ENCODE measurements at regions not wholly inside any gene's neighbourhood (a gene's known extent, or its start where the extent isn't known, plus 50 kb on each side); places are given as distances from the start of the nearest gene placed in this dataset.

DNA sequence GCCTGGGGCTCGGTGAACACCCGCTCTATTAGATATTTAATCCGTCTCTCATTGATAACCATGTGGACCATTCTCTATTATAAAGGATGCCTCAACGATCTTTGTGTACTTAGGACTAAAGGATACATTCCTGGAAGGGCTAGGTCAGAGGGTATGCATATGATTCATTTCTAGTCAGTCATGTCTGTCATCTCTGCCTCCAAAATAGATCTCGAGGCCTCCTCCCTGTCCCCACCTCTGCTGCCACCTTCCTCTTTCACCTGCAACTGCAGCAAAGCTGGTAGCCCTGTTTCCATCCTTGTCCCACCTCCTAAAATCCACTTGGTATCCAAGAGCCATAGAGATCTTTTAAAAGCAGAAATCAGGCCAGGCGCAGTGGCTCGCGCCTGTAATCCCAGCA is 121.5 kb downstream of the KATNIP start:
- intact Hi-C loops (cut with DNase I), result no loop called here
- no peak for DNase-seq

GRCh38 chr16:27676839-27677238 is 126.9 kb downstream of the KATNIP start:
- intact Hi-C loops (cut with DNase I), result no loop called here

GRCh38 chr16:27677263-27677662 is 127.3 kb downstream of the KATNIP start:
- no peak for DNase-seq
- intact Hi-C loops (cut with DNase I), result no loop called here

More at GRCh38 chr16:27676839-27677238, 126.9 kb downstream of the KATNIP start:
- DNase-seq, result no peak

GRCh38 chr16:27678955-27679354 is 129.0 kb downstream of the KATNIP start:
- intact Hi-C loops (cut with DNase I), result no loop called here
- no peak for DNase-seq

- intact Hi-C loops (cut with DNase I), result no loop called here
- DNase-seq, result no peak
Observed at GRCh38 chr16:27679899-27680298, 130.0 kb downstream of the KATNIP start.

- intact Hi-C loops (cut with DNase I), result no loop called here
- DNase-seq, result no peak
Observed at GRCh38 chr16:27681681-27682080, 131.7 kb downstream of the KATNIP start.

GRCh38 chr16:27684047-27684446 is 134.1 kb downstream of the KATNIP start:
- intact Hi-C loops (cut with DNase I), result no loop called here
- no peak for DNase-seq

DNA sequence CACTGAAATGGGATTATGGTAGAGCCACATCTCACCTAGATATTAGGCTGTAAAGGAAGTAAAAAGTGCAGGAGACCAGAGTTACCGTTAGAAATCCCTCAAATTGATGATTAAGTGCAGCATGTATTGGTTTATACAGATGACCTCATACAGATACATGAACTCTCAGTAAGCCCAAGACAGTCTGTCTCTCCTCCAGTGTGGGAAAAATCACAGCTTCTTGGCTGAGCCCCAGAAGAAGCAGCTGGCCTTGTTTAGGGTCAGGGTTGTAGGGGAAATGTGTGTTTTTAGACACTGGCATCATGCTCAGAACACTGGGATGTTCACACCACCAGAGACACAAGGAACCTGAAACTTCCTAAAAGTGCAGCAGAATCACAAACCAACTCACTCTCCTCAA is 135.9 kb downstream of the KATNIP start:
- DNase-seq, result no peak
- intact Hi-C loops (cut with DNase I), result no loop called here

DNA sequence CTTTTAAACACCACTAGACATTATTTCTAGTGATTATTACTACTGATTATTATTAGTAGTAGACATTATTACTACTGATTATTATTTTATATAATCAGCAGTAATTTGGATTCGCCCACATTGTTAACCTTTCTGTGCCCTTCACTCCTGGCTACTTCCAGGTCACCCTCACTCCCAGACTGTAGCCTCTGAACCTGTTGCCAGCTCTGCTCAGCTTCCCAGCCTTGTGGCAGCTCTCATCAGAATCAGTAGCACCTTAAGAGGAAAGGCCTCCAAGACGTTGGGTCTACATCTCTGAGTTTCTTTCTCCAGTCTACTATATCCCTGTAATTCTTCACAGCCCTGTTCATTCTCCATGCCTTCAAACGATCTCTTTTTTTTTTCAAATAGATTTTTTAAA is 137.0 kb downstream of the KATNIP start:
- intact Hi-C loops (cut with DNase I), result no loop called here
- no peak for DNase-seq

GRCh38 chr16:27687605-27688004 is 137.7 kb downstream of the KATNIP start:
- intact Hi-C loops (cut with DNase I), result no loop called here
- no peak for DNase-seq

GRCh38 chr16:27689711-27690110 is 139.8 kb downstream of the KATNIP start:
- intact Hi-C loops (cut with DNase I), result no loop called here
- DNase-seq, result peak in 1 of 42 donors; percentile 8

DNA sequence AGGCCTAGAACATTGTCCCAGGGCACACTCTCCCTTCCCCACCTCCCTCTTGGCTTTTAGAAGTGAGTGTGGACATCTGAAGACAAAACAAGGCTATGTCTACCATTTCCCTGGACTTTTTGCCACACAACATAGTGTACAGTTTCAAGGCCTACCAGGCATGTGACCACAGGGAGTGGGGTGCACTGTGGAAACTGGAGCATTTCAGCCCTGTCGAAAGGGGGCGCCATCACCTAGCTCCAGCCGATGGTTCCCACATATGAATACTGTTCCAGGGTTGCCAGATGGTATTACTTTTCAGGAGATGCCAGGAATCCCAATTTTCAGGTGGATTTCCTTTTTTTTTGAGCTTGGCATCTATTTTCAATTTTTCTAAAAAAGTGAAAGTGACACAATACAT is 140.7 kb downstream of the KATNIP start:
- peak in 41 of 42 donors; percentile 39 to 86 (median 65) for DNase-seq
- intact Hi-C loops (cut with DNase I), result no loop called here

DNA sequence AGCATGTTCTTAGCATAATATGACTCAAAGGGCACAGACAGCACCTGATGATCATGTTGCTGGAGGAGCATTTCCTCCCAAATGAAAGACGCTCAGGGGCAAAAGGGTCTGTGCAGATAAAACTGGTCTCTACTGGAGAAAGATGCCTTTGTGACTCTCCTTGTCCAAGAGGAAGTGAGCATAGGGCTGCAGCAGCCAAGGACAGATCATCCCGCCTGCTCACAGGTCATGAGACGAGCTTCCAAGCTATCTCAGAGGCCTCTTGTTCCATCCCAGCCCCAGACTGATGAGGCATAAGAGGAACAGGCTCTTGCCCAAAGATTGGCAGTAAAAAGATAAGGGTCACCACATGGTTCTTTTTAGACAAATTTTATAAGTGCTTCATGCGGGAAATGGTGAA is 141.8 kb downstream of the KATNIP start:
- peak in 7 of 42 donors; percentile 0 to 72 (median 32) for DNase-seq
- intact Hi-C loops (cut with DNase I), result no loop called here

DNA sequence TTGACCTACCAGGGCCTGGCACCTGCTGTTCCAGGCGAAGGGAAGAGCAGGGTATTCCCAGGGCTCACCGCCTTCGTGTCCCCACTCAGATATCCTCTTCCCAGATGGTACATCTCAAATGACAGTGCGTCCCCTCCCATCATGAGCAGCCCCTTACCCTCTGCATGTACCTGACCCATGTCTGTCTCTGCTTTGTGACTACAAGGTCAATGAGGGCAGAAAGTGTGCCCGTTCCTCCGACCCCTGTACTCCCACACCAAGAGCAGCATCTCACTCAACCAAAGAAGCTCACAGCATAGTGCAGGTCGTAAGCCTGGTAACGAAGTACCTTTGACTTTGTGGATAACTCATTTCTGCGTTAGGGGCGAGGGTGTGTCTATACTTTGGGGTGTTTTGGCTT is 142.6 kb downstream of the KATNIP start:
- DNase-seq, result no peak
- intact Hi-C loops (cut with DNase I), result no loop called here

DNA sequence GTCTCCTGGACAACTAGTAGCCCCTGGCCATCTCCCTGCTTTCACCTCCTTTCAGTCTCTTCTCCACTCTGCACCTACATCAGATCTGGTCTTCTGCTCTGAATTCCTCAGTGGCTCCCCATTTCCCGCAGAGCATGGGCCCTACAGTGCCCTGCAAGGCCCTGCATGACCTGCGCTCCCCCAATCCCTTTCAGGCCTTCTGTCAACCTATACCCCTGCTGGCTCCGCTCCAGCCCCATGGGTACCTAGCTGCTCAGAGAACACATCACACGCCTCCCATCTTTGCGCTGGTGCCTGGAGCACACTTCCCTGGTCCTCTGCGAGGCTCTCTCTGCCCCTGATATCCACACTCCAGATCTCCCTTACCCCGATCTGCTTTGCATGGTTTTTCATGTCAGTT is 145.2 kb downstream of the KATNIP start:
- no peak for DNase-seq

DNA sequence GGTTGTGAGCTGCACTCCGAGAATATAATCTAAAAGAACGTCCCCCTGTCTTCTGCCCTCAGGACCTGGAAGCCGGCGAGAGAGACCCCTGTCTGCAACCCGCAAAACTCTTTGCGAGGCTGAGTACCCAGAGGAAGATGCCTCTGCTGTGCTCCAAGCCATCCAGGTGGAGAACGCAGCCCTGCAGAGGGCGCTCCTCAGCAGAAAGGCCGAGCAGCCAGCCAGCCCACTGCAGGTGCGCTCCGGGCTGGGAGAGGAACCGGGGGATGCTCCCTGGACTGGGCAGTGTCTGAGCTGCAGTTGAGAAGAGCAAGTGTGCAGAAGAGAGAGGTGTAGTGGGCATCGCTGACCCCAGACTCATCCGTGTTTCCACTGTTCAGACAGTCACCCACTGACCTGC is 148.3 kb downstream of the KATNIP start:
- intact Hi-C loops (cut with DNase I), result no loop called here
- peak in 33 of 42 donors; percentile 19 to 82 (median 61) for DNase-seq

More for the DNA sequence above, 145.2 kb downstream of the KATNIP start:
- intact Hi-C loops (cut with DNase I), result no loop called here

DNA sequence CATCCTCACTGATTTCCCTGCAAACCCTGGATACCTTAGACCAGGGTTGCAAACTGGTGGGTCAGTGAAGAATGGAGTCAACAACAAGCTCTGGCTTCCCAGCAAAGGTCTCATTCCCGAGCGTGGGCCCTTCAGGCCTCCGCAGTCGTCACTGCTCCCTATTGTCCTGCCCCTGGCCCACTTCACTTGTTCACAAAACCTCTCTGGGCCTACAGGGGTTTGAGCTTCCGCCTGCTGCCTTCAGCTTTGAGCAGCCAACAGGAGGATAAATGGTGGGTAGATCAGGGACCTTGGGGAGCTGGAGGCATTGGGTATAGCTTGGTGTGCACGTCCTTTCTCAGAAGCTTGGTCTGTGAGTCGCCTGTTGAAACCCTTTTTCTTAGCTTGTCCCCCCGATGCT is 148.8 kb downstream of the KATNIP start:
- peak in 2 of 42 donors; percentile 9 to 16 for DNase-seq
- intact Hi-C loops (cut with DNase I), result no loop called here

GRCh38 chr16:27699540-27699939 is 149.6 kb downstream of the KATNIP start:
- DNase-seq, result peak in 2 of 42 donors; percentile 5 to 23
- intact Hi-C loops (cut with DNase I), result no loop called here

DNA sequence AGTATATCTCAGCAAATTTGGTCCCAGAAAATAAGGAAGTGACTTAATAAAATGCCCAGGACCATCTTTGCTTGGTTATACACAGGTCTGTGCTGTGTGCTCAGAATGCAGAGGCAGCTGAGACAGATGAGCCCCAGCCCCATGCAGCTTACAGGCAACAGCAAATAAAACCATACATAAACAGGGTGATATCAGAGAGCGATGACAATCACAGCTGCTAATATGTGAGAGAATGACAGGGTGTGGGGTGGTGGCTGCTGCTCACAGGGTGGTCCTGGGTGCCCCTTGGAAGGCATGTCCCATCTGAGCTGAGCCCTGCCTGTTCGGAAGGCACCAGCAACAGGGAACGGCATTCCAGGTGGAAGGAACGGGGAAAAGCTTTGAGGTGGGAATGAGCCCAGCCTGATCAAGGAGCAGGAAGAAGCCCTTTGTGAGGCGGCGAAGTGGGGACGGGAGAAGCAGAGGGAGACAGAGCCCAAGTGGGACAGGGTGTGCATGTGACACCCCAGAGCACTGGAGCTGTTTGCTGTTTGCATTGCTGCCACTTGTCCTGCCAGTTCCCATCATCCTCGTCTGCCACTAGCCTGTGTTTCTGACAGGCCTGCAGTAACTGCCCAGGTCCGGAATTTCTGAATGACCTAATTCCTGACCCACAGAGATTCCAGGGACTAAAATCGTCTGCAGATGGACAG is 150.5 kb downstream of the KATNIP start:
- intact Hi-C loops (cut with DNase I), result no loop called here
- DNase-seq, result peak in 30 of 42 donors; percentile 14 to 79 (median 50)

- DNase-seq, result peak in 6 of 42 donors; percentile 2 to 32 (median 8)
- intact Hi-C loops (cut with DNase I), result no loop called here
Observed at GRCh38 chr16:27701381-27701780, 151.4 kb downstream of the KATNIP start.

GRCh38 chr16:27703121-27703520 is 153.2 kb downstream of the KATNIP start:
- intact Hi-C loops (cut with DNase I), result no loop called here
- DNase-seq, result peak in 9 of 42 donors; percentile 4 to 29 (median 7)
